Head of caudate nucleus (tissue), 42 donors: ENCODE measurements at regions not wholly inside any gene's neighbourhood (a gene's known extent, or its start where the extent isn't known, plus 50 kb on each side); places are given as distances from the start of the nearest gene placed in this dataset.
A peak's percentile ranks its signal among the peaks of the same experiment; 100 is the strongest.

ENCODE experiments used
- DNase-seq, 42 donors: peaks; one replicate each; pipeline versions ENCODE4 v3.0.0 to v3.0.0-alpha.2; 2020 to 2021; ENCODE audit warnings: mixed read lengths in 7 of 42
- intact Hi-C: fragments of 100-400 bp; cut with DNase I; formaldehyde crosslinking; loops from one replicate; pipeline ENCODE4 v1.15.0; 2022

DNA sequence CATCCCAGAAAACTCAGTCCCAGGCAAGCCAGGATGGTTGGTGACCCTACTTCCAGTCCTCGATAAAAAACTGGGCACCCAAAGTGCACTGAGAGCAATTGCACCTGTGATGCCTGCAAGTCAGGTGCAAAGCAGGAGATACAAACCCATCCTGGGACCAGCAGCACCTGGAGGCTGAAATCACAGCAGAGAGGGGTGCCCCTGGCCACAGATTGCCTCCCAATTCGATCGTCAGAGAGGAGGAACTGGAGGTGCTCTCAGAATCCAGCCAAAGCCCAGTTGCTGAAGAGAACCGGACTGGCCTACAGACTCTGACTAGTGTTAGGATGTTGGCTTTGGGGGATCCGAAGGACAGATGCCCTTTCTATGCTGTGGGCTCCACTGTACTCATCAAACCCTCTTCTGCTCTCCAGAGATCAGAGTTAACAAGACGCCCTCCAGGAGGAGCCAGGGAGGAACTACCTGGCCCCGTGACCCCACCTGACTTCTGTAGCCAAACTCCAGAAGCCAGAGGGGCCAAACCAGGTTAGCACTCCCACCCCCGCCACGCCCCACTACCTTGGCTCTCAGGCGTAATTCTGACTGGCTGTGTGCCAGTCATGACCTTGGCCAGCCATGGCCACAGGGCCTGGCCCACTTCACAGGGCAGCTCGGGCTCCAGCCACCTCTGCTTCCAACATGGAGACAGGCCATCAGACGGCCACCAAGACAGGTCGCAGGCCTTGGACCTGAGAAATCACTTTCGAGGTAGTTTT lies 284.5 kb upstream of the RTL1 start:
- peak in 3 of 42 donors; percentile 13 to 33 (median 25) for DNase-seq
- intact Hi-C loops: no loop called here

DNA sequence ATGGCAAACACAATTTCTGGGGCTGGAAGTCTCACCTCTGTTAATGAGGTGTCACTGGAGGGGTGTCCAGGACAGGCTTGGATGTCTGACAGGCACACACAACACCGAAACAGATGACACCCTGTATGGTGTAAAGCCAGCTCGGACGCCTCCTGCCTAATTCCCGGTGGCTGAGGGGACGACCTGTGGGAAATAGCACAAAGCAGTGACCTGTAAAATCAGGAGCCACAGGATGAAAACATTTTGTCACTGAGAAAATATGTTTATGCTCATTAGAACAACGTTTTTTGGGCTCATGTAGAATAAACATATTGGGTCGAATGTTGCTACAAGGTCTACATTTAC lies 285.0 kb upstream of the RTL1 start:
- intact Hi-C loops: no loop called here
- peak in 3 of 42 donors; percentile 8 to 38 (median 13) for DNase-seq

DNA sequence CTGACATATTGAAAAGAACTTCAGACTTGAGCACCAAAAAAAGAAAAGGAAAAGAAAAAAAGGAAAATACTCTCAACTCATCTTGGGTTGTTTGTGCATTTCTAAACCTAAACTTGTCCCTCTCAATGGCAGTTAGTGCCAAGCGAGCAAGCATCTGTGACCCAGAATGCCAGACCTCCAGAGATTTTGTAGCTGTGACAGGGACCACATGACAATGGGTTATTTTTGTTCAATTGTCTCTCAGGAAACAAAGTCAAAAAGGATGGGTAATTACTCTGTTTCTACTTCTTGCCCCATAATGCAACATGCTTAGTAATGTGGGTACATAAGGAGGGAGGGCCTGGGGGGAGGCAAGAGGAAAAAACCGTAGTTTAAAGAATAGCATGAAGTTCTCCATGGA lies 285.7 kb upstream of the RTL1 start:
- DNase-seq: peak in 2 of 42 donors; percentile 3 to 15
- intact Hi-C loops: no loop called here

DNA sequence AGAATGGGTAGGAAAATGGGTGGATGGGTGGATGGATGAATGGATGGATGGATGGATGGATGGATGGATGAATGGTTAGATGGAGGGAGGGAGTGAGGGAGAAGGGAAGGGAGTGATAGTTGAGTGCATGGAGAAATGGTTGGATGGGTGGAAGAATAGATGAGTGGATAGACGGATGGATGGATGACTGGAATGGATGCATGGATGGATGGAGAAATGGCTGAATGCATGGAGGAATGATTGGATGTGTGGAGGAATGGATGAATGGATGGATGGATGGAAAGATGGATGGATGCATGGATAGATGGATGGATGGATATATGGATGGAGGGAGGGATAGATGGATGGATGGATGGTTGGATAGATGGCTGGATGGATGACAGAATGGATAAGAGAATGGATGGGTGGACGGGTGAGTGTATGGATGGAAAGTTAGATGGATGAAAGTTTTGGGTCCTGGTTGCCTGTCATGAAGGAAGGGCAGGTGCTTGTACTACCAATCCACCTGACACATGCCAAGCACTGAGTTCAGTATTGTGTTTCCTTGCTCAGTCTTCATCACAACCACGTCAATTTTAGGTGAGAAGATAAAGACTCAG lies 286.5 kb upstream of the RTL1 start:
- intact Hi-C loops: no loop called here
- peak in 1 of 42 donors; percentile 16 for DNase-seq

DNA sequence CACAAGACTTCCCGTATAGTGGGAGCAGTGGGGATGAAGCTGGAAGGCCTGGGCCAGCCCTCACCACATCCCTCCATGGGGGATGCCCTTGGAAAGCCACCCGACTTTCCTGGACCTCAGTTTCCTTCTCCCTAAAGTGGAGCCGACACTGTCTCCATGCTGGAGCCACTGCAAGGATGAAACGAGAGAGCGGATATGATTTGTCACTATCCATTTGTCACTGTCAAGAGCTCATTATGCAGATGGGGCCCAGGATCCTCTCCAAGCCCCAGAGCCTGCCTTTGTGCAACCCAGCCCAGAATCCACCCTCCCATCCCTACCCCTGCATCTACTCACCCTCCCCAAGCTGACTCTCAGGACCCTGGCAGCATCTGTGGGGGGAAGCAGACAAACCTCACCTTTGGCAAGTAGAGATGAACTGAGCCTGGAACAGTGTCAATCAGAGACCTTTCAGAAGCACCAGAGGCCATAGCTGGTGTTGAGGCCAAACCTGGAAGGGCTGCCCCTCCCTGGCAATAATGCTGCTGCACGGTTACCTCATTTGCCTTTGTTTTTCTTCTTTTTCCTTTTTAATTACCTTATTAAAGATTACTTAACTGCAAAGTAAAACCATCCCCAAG lies 287.7 kb upstream of the RTL1 start:
- intact Hi-C loops: no loop called here
- DNase-seq: peak in 2 of 42 donors; percentile 7 to 14

DNA sequence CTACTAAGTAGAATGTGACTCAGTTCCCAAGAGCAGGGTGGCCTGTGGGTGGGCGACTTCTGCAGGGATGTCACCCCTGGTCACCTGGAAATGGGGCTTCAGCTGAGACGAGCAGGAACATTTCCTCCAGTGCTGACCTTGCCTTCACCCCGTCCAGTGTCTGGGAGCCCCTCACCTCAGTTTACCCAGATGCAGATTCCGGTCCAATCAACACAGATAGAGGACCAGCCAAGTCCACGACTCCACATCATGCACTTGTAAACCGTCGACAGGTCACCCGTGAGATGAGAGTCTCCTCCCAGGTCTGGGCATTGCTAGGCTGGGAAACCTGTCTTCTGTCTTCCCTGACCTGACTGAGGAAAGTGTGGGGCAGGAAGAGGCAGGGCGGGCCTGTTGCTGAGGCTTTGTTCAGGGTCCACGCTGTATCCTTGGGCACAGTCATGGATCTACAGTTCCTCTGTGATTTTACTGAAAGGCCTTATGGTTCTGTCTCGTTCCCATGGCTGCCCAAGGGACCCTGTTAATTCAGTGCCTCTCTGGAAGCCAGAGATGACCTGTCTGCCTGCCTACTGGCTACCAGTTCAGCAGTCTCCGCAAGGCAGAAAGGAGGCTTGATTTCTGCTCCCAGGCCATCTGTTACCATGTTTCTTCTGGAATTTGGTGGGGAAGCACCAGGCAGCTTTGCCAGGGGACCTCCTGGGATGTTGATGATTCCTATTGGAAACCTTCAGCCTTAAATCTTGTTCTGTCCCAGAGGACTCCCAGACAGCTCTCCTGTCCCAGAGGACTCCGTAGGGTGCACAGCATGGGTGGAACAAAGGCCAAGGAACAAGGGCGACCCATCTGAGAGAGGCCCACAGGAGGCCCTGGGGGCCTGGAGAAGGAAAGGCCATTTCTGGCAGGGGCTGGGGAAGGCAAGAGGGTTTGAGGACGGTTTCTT lies 288.5 kb upstream of the RTL1 start:
- intact Hi-C loops: no loop called here
- peak in 3 of 42 donors; percentile 7 to 9 (median 8) for DNase-seq

DNA sequence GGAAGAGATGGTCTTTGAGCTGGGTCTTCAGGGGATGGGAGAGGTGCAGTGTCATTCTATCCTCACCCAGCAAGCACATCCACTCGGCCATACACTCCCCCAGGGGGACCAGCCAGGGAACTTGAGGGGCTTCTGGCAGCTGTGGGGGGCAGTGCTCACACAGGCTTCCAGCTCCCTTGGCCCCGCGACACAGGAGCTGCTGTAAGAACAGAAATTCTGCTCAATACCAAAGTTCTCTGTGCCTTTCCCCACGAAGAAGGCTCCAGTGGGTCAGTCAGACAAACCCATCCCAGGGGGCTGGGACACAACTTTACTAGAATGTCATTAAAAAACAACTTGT lies 289.1 kb upstream of the RTL1 start:
- DNase-seq: peak in 2 of 42 donors; percentile 3 to 10
- intact Hi-C loops: no loop called here

DNA sequence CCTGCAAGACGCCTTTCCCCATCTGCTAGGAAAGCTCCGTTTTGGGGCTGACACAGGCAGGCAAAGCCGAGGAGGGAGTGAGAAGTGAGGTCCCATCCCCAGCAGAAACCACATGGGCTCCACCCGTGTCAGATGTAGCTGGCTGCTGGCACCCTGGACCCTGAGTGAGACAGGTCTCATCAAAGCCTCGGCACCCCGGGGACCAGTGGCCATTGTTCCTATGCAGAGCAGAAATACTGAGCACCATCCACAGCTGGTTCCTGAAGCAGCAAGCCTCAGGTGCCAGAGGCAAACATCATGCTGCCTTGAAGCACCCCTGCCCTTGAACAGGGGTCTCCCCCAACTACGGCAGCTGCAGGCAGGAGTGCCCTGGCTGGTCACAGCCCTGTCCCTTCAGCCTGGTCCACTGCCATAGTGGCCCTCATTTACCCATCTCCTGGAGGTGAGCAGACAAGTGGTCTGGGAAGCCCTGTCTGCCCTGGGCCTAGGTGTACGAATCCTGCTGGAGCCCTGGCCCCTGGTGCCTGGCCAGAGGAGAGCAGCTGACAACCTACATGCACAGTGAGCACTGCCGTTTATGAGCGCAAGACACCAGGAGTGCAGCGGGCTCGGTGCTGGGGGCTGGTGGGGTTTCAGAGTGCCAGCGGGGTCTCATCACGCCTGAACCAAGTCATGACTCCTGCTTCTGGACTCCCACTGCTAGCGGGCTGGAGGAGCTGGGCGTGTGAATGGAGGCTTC lies 289.8 kb upstream of the RTL1 start:
- peak in 2 of 42 donors; percentile 0 to 14 for DNase-seq
- intact Hi-C loops: no loop called here

DNA sequence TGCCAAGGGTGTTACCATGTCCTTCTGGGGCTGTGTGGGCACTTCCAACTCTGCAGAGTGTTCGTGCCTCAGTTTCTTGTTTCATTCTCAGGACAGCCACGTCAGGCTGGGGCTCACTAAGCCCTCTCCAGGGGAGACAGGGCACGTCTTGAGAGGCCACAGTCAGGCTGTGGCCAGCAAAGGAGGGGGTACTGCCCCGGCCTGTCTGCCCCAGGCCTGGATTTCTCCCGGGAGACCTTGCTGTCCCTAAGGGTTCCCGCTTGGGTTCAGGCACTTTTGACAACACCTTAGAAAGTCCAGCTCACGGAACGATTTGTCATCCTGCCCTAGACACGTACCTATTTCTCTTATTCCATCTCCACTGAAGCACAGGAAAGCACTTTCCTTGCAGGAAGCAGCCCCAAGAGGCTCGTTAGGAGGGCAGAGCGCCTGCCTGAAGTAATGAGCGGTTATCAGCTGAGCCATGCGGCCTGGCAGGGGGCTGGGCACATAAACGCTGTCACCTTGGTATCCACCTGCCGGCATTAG lies 290.4 kb upstream of the RTL1 start:
- intact Hi-C loops: no loop called here
- DNase-seq: peak in 2 of 42 donors; percentile 1 to 5

DNA sequence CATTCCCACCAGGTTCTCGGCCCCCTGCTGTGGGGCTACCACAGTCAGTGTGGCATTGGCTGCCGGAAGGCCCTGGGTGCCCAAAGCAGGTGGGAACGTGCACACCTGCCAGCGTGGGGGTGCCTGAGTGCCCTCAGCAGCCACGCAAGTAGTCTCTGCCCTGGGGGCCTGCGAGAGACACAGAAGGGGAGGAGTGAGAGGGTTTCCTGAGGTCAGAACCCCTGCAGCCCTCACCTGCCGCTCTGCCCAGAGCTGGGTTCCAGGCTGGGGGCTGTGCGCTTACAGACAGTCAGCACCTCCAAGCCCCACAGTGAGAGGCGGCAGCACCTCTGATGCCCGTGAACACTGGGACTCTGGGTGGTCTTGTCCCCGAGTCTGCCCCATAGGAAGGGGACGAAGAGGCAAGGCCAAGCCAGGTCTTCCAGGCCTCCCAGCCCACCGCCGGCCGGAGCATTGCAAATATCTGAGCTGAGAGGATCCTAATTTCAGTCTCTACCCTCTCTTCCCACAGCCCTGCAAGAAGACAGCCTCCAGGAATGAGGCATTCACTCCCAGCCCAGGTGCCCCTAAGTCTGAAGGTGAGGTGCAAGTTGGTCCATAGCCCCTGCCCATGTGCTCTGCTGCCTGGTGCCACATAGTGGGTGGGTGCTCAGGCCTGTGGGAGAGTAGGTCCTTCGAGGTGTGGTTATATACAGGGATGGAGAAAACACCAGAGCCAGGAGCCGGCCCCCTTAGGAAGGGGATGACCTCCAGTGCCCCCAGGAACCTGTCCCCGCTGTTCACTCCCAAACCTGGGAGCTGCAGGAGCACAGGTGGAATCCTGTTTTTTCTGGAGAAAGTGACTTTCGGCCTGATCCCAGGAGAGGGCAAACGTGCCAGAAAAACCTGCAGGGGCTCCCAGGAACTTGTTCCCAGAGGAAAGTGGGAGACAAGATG lies 291.1 kb upstream of the RTL1 start:
- peak in 3 of 42 donors; percentile 3 to 14 (median 6) for DNase-seq
- intact Hi-C loops: no loop called here

DNA sequence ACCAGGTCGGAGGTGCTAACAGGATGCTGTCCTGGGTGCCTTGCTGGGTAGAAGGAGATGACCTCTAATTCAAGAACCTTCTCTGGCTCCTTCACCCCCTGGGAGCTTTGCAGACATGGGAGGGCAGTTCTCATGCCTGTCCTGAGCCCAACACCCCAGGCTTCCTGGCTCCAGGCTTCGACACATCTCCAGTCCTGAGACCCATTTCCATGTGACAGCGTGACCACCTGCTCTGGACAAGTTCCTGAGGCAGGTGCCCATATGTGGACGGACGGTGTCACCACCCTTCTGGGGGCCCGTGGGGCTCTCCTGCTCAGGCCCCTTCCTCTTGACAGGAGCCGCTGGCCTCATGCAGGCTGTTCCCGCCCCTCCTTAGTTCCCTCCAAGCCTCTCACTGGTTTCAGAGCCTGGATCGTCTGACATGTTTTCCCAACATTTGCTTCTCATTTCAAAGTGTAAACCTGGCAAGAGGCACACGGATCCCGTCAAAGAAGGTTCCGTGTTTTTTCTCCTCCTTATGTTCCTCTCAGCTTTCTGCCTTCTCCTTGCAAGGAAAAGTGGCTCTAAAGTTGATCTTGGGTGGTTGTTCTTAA lies 291.9 kb upstream of the RTL1 start:
- DNase-seq: peak in 3 of 42 donors; percentile 0 to 6 (median 4)
- intact Hi-C loops: no loop called here

DNA sequence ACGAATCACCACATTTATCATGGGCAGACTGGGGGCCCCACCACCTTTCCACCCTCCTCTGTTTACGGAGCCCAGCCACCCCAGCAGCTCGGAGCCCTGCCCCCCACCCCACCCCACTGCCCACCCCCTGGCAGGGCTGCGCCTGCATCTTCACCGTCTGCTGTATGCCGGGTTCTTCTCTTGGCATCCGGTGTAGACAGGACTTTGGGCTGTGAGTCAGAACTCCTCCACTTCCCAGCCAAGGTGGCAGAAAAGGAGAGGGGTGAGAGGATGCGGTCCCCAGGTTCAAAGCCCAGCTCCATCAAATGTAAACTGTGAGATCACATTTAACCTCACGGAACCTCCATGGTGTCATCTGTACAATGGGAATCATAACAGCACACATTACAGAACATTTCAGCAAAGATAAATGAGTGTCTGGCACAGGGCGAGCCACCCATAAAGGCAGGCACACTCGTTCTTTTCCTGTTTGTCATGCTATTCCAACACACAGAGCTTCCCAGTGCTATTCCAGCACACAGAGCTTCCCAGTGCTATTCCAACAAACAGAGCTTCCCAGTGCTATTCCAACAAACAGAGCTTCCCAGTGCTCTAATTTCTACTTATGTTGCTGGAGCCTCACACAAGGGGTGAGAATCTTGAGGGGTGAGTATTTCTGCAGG lies 292.7 kb upstream of the RTL1 start:
- DNase-seq: peak in 1 of 42 donors; percentile 2
- intact Hi-C loops: no loop called here

DNA sequence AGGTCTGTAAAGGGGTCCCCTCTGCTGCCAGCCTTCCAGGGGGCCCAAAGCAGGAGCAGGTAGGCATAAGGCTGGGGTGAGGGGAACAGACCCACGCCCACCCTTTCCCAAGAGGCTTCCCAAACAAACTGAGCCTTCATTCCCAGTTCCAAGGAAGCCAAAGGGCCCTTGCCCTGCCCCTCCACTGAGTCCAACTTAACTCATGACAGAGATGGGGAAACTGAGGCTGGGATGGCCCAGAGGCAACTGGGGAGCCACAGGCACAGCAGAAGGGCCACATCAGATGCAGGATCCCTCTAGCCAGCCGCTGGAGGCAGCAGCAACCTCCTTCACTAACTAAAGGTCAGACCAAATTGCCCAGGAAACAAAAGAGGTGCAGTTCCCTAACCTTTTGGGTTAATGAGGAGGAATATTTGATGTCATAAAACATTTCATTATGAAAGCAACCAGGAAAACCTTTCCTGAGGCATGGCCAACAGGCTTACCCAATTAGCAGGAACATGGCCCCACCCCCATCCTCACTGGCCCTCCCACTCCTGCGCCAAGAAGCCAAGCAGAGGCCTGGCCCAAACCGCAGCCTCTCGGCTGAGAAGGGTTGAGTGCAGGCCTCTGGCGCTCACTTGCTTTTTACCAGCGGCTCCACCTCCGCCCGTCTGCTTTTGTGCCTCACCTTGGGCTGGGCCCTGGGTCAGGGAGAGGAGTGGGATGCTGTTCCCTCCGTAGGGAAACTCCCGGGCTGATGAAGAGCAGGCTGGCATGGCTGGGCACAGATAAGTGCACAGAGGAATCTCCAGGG lies 293.5 kb upstream of the RTL1 start:
- intact Hi-C loops: no loop called here
- DNase-seq: peak in 4 of 42 donors; percentile 1 to 16 (median 10)

DNA sequence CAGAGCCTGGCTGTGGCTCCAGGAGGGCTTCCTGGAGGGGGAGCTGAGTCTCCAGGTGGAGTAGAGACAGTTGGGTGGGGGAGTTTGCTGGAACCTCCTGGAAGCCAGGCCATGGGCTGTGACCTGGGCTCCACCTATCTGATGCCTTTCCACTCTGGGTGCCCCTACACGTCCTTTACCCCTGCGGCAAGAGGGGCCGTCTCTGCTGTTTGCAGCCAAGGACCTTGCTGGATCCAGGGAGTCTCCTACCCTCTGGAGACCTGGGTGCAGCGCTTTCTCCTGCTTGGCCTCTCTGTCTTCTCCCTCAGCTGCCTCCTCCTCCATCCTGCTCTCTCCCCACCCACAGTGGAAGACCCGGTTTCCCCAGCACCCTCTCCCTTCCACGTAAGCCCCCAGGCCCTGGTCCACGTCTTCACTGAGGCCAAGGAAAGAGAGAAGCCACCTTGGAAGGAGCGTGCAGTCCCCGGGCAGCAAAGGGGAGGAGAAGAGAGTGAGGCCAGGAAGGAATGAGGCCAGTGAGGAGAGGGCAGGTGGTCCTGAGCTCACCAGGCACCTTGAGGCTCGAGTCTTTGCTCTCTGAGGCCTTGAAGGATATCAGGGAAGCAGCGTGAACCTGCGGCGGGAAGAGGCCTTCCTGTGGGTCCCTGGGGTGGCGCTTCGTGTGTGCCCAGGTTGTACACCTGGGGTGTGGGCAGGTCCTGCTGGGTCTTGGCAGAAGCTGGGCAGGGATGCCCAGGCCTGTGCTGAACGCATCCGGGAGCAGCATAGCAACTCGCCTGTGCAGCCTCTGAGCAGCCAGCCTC lies 294.3 kb upstream of the RTL1 start:
- DNase-seq: peak in 7 of 42 donors; percentile 2 to 23 (median 6)
- intact Hi-C loops: no loop called here
